ENCODE measurements at regions not wholly inside any gene's neighbourhood (a gene's known extent, or its start where the extent isn't known, plus 50 kb on each side); places are given as distances from the start of the nearest gene placed in this dataset.

DNA sequence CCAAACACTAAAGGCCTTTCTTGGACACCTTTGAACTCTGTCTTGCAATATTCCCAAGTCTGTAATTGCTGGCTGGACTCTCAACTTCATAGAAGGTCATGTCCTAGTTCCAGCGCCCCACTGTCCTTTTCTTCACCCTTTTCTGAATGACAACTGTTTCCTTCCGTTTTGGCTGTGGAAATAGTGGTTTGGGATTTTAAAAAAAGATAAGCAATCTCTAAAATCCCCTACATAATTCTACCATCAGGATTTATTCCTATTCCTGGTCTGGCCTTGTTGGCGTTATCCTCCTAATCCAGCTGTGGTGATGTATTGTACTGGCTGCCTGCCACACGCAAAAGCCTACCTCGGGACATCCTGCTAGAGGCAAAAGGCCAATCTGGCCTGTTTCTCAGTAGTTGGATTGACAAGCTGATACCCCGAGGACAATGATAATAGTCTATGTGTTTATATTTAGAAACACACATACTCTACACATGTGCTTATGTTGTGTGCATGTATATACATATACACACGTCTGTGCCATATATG lies 440.3 kb upstream of the DPH6 start (continued):
- TF ChIP-seq CREB1 (IDR thresholded peaks at IDR 0.05): no peak
- TF ChIP-seq CREB1 (CRISPR knock-in tag; IDR thresholded peaks at IDR 0.05): no peak
- no peak for TF ChIP-seq ZNF547 (CRISPR knock-in tag; IDR thresholded peaks at IDR 0.05)
- TF ChIP-seq, protein P1, sequence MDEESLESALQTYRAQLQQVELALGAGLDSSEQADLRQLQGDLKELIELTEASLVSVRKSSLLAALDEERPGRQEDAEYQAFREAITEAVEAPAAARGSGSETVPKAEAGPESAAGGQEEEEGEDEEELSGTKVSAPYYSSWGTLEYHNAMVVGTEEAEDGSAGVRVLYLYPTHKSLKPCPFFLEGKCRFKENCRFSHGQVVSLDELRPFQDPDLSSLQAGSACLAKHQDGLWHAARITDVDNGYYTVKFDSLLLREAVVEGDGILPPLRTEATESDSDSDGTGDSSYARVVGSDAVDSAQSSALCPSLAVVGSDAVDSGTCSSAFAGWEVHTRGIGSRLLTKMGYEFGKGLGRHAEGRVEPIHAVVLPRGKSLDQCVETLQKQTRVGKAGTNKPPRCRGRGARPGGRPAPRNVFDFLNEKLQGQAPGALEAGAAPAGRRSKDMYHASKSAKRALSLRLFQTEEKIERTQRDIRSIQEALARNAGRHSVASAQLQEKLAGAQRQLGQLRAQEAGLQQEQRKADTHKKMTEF (CRISPR knock-in tag; IDR thresholded peaks at IDR 0.05): no peak
- TF ChIP-seq ZNF557 (CRISPR knock-in tag; IDR thresholded peaks at IDR 0.05): no peak
- TF ChIP-seq ZKSCAN1 (IDR thresholded peaks at IDR 0.05; ENCODE audit: low read length): no peak
- TF ChIP-seq FOXC1 (CRISPR knock-in tag; IDR thresholded peaks at IDR 0.05; ENCODE audit: borderline replicate concordance): no peak
- no peak for TF ChIP-seq DPF2 (CRISPR knock-in tag; IDR thresholded peaks at IDR 0.05; ENCODE audit: borderline replicate concordance, low read depth)
- no peak for TF ChIP-seq ZNF225 (CRISPR knock-in tag; IDR thresholded peaks at IDR 0.05)
- no peak for TF ChIP-seq RBFOX2 (IDR thresholded peaks at IDR 0.05; ENCODE audit: low read depth, low read length)
- no peak for TF ChIP-seq AHR (CRISPR knock-in tag; IDR thresholded peaks at IDR 0.05)
- no peak for TF ChIP-seq RFXANK (CRISPR knock-in tag; IDR thresholded peaks at IDR 0.05)
- no peak for TF ChIP-seq NCOA1 (CRISPR knock-in tag; IDR thresholded peaks at IDR 0.05)

DNA sequence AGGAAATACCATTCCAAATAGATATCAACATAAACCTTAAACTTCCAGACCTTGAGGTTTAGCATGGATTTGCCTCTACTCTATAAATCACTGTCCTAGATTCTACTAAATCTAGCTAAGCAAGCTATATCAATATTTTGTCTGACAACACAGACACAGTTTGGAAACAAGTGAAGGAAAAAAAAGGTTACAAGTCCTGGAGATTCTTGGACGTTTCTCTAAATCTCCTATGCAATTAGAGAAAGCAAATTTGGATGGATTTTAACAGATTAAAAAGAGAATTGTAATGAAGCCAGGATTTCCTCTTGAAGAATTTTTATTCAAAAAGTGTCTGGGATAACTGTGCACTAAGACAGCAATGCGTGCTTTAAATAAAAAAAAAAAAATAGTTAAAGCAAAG lies 441.1 kb upstream of the DPH6 start:
- FAIRE-seq (no peak), ATAC-seq (no peak), DNase-seq (ENCODE audit: low spot score) (no peak)
- Histone ChIP-seq H4K20me1 (ENCODE audit: insufficient read depth, low read length) (no peaks in the 10 kb centered on the region), H3K4me1 (ENCODE audit: insufficient read depth, low read length) (no peaks in the 10 kb centered on the region), H3K9me3 (ENCODE audit: low read length) (no peaks in the 10 kb centered on the region), H3K79me2 (ENCODE audit: insufficient read depth, low read length) (no peaks in the 10 kb centered on the region), H3K27me3 (ENCODE audit: control insufficient read depth in 1 of 2, insufficient read depth in 2 of 2, low read length in 2 of 2) (no peaks in the 10 kb centered on the region), H3K27ac (ENCODE audit: extremely low read length, insufficient read depth, low read length) (no peak overlapping the region), H3K36me3 (replicated peaks in 1 of 2; ENCODE audit: control insufficient read depth in 1 of 2, insufficient read depth in 2 of 2, low read length in 2 of 2) (no peaks in the 10 kb centered on the region), H3K4me2 (ENCODE audit: low read depth, low read length) (no peak overlapping the region), H2AFZ (ENCODE audit: low read length) (no peak overlapping the region), H3K9ac (ENCODE audit: insufficient read depth, low read depth, low read length) (no peak overlapping the region), H3K4me3 (replicated peaks in 1 of 3; ENCODE audit: insufficient read depth in 1 of 3, low read depth in 2 of 3, low read length in 3 of 3) (no peak overlapping the region)
- CTCF ChIA-PET (ENCODE audit: low intra/inter-chr PET ratio, low total read pairs): no interaction called here
- in situ Hi-C loops (cut with HindIII; ENCODE audit: extremely low pct_ligation_motif_present, low pct_unique_long_range_greater_than_20kb) (no loop called here), intact Hi-C loops (cut with micrococcal nuclease; ENCODE audit: unreplicated experiment) (no loop called here)
- WGBS (ENCODE audit: low lambda C conversion rate): 0% methylated on average over 2 of the region's 2 CpGs
- POLR2A ChIA-PET: no interaction called here
- BruUV-seq (replicated peaks): no TSS peak
- no peak for TF ChIP-seq MED8 (CRISPR knock-in tag; IDR thresholded peaks at IDR 0.05; ENCODE audit: insufficient replicate concordance)
- TF ChIP-seq, protein P2, sequence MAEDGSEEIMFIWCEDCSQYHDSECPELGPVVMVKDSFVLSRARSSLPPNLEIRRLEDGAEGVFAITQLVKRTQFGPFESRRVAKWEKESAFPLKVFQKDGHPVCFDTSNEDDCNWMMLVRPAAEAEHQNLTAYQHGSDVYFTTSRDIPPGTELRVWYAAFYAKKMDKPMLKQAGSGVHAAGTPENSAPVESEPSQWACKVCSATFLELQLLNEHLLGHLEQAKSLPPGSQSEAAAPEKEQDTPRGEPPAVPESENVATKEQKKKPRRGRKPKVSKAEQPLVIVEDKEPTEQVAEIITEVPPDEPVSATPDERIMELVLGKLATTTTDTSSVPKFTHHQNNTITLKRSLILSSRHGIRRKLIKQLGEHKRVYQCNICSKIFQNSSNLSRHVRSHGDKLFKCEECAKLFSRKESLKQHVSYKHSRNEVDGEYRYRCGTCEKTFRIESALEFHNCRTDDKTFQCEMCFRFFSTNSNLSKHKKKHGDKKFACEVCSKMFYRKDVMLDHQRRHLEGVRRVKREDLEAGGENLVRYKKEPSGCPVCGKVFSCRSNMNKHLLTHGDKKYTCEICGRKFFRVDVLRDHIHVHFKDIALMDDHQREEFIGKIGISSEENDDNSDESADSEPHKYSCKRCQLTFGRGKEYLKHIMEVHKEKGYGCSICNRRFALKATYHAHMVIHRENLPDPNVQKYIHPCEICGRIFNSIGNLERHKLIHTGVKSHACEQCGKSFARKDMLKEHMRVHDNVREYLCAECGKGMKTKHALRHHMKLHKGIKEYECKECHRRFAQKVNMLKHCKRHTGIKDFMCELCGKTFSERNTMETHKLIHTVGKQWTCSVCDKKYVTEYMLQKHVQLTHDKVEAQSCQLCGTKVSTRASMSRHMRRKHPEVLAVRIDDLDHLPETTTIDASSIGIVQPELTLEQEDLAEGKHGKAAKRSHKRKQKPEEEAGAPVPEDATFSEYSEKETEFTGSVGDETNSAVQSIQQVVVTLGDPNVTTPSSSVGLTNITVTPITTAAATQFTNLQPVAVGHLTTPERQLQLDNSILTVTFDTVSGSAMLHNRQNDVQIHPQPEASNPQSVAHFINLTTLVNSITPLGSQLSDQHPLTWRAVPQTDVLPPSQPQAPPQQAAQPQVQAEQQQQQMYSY (CRISPR knock-in tag; IDR thresholded peaks at IDR 0.05): no peak
- TF ChIP-seq ZNF431 (CRISPR knock-in tag; IDR thresholded peaks at IDR 0.05; ENCODE audit: borderline replicate concordance, low read depth): no peak
- no peak for TF ChIP-seq NFE2L2 (IDR thresholded peaks at IDR 0.05; ENCODE audit: low read length)
- no peak for TF ChIP-seq RXRA (CRISPR knock-in tag; IDR thresholded peaks at IDR 0.05)
- TF ChIP-seq ZNF3 (CRISPR knock-in tag; IDR thresholded peaks at IDR 0.05): no peak
- TF ChIP-seq, protein P3, sequence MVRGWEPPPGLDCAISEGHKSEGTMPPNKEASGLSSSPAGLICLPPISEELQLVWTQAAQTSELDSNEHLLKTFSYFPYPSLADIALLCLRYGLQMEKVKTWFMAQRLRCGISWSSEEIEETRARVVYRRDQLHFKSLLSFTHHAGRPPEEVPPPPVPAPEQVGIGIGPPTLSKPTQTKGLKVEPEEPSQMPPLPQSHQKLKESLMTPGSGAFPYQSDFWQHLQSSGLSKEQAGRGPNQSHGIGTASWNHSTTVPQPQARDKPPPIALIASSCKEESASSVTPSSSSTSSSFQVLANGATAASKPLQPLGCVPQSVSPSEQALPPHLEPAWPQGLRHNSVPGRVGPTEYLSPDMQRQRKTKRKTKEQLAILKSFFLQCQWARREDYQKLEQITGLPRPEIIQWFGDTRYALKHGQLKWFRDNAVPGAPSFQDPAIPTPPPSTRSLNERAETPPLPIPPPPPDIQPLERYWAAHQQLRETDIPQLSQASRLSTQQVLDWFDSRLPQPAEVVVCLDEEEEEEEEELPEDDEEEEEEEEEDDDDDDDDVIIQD (CRISPR knock-in tag; IDR thresholded peaks at IDR 0.05; ENCODE audit: low read depth): no peak
- no peak for TF ChIP-seq ZFP90 (CRISPR knock-in tag; IDR thresholded peaks at IDR 0.05; ENCODE audit: borderline replicate concordance)
- no peak for TF ChIP-seq MAFG (CRISPR knock-in tag; IDR thresholded peaks at IDR 0.05)

Data from HepG2 (cell line).